Spleen (tissue), 11 donors: ENCODE measurements at regions not wholly inside any gene's neighbourhood (a gene's known extent, or its start where the extent isn't known, plus 50 kb on each side); places are given as distances from the start of the nearest gene placed in this dataset.

Source experiments
- DNase-seq: peaks from one replicate; pipeline ENCODE4 v3.0.0-alpha.2; 2020
- H3K27ac ChIP-seq, 8 donors: fragments of 200-600 bp; sonication (generic) in 7 of 8; 1 replicate in 4 of 8; 2 replicates in 4 of 8; pipeline versions ENCODE4 v1.5.0 to v1.8.0; 2016 to 2021; ENCODE audit warnings: inconsistent platforms in 4 of 8, mild to moderate bottlenecking in 4 of 8, moderate library complexity in 1 of 8
- H3K27me3 ChIP-seq, 7 donors: fragments of 200-600 bp; sonication (generic) in 6 of 7; replicated peaks in 1 of 7; 1 replicate in 4 of 7; 2 replicates in 3 of 7; pipeline versions ENCODE4 v1.5.0 to v1.8.0; 2016 to 2021; ENCODE audit warnings: inconsistent platforms in 3 of 7, mild to moderate bottlenecking in 1 of 7
- H3K36me3 ChIP-seq, 6 donors: fragments of 200-600 bp; sonication (generic) in 5 of 6; 1 replicate in 4 of 6; 2 replicates in 2 of 6; pipeline versions ENCODE4 v1.5.0 to v1.8.0; 2016 to 2021; ENCODE audit warnings: inconsistent platforms in 2 of 6
- H3K4me1 ChIP-seq, 6 donors: fragments of 200-600 bp; sonication (generic) in 5 of 6; 1 replicate in 3 of 6; 2 replicates in 3 of 6; pipeline versions ENCODE4 v1.5.0 to v1.8.0; 2016 to 2021; ENCODE audit warnings: inconsistent platforms in 3 of 6
- H3K4me3 ChIP-seq, 8 donors: fragments of 200-600 bp; sonication (generic) in 7 of 8; 1 replicate in 4 of 8; 2 replicates in 4 of 8; pipeline versions ENCODE4 v1.5.0 to v1.8.0; 2016 to 2021; ENCODE audit warnings: inconsistent platforms in 4 of 8, mild to moderate bottlenecking in 4 of 8, moderate library complexity in 2 of 8
- H3K9me3 ChIP-seq, 8 donors: fragments of 200-600 bp; sonication (generic) in 7 of 8; 1 replicate in 4 of 8; 2 replicates in 4 of 8; pipeline versions ENCODE4 v1.5.0 to v1.8.0; 2016 to 2021; ENCODE audit warnings: inconsistent platforms in 4 of 8
- POLR2A ChIP-seq, 3 donors: fragments of 450-650 bp; IDR thresholded peaks; one replicate each; pipeline ENCODE4 v1.5.1; 2017; ENCODE audit warnings: antibody characterized with exemption in 3 of 3, mild to moderate bottlenecking in 1 of 3
- POLR2AphosphoS5 ChIP-seq, 3 donors: sonication (generic); formaldehyde crosslinking; IDR thresholded peaks; one replicate each; pipeline ENCODE4 v1.5.1; 2017; ENCODE audit warnings: antibody characterized with exemption in 3 of 3
- WGBS, 5 donors: extraction: QIAGEN DNeasy Blood & Tissue Kit in 3 of 5; methylation state at CpG; one replicate each; pipeline versions ENCODE4 v1.1.5 to v1.1.7; 2013 to 2018; 5-methylcytosine and 5-hydroxymethylcytosine counted together
- intact Hi-C: fragments of 100-400 bp; cut with DNase I; formaldehyde crosslinking; loops from one replicate; pipeline ENCODE4 v1.15.0; 2023; ENCODE audit warnings: low total_unique reads
- TF ChIP-seq, protein P1 (sequence below), 11 experiments: fragments of 200-600 bp in 7 of 11; fragments of 450-650 bp in 4 of 11; sonication (generic) in 4 of 11; IDR thresholded peaks in 8 of 11; conservative IDR thresholded peaks in 3 of 11; 1 replicate in 7 of 11; 2 replicates in 4 of 11; pipeline versions ENCODE4 v1.4.0 to v1.8.0; 2016 to 2021; ENCODE audit warnings: antibody characterized with exemption in 11 of 11, inconsistent platforms in 4 of 11, mild to moderate bottlenecking in 1 of 11
- donor health status: healthy with polysubstance abuse.
- donor health status: DM: no; HTN: no; CAD: no; lungs with moderate emphysema.
- donor health status: DM: no; HTN: no; CAD: no.
- donor health status: Bipolar disorder and iron deficiency.
- donor health status: healthy.
- donor health status: DM: no; HTN: no; CAD: no.
- donor health status: DM: yes; HTN: yes; CAD: no.

DNA sequence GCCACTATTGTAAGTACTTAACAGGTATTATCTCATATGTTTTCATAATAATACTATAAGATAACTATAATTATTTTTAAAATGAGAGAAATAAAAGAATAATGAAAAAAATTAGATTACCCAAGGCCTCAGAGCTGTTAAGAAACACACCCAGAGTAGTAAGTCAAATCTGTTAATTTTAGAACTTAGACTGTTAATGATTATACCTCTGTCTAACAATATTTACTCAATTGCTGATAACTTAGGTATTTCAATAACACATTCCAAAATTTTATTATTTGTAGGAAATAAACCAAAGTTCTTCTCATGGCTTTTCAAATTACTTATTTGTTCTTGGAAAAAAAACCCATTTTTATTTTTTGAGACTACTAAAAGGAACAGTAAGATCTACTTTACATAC is 227.5 kb upstream of the KCNH7 start:
- Histone ChIP-seq H3K27ac (no peak overlapping the region), H3K36me3 (no peaks in the 10 kb centered on the region), H3K27me3 (no peaks in the 10 kb centered on the region), H3K4me3 (no peak overlapping the region), H3K9me3 (peaks cover 0 to 13% (median 0%) of the 10 kb centered on the region in 8 donors), H3K4me1 (no peaks in the 10 kb centered on the region)
- intact Hi-C loops: no loop called here
- DNase-seq: no peak
- TF ChIP-seq POLR2AphosphoS5 (IDR thresholded peaks at IDR 0.05): no peak
- no peak for TF ChIP-seq POLR2A (IDR thresholded peaks at IDR 0.05)
- TF ChIP-seq, protein P1, sequence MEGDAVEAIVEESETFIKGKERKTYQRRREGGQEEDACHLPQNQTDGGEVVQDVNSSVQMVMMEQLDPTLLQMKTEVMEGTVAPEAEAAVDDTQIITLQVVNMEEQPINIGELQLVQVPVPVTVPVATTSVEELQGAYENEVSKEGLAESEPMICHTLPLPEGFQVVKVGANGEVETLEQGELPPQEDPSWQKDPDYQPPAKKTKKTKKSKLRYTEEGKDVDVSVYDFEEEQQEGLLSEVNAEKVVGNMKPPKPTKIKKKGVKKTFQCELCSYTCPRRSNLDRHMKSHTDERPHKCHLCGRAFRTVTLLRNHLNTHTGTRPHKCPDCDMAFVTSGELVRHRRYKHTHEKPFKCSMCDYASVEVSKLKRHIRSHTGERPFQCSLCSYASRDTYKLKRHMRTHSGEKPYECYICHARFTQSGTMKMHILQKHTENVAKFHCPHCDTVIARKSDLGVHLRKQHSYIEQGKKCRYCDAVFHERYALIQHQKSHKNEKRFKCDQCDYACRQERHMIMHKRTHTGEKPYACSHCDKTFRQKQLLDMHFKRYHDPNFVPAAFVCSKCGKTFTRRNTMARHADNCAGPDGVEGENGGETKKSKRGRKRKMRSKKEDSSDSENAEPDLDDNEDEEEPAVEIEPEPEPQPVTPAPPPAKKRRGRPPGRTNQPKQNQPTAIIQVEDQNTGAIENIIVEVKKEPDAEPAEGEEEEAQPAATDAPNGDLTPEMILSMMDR (IDR thresholded peaks at IDR 0.05 in 8 of 11, conservative IDR thresholded peaks at IDR 0.05 in 3 of 11): no peak

DNA sequence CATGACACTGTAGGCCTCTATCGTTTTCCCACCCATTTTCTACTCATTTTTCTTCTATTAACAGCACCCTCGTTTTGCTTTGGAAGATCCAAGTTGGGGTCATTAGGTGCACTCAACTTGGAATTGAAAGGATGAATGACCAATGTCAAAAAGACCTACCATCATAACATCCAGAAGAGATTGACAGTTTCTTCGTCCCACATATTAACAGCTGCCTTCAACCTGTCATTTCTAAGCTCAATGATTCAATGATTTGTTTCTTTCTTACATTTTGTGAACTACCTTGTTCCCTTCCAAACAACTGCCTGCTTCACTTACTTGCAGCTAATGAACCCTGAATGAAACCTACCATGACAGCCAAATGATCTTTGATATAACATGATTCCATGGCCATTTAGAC is 224.0 kb upstream of the KCNH7 start:
- Histone ChIP-seq H3K4me3 (no peak overlapping the region), H3K9me3 (peaks cover 0 to 8% (median 0%) of the 10 kb centered on the region in 8 donors), H3K27ac (no peak overlapping the region), H3K27me3 (no peaks in the 10 kb centered on the region), H3K4me1 (no peaks in the 10 kb centered on the region), H3K36me3 (no peaks in the 10 kb centered on the region)
- DNase-seq: no peak
- TF ChIP-seq, protein P1 (IDR thresholded peaks at IDR 0.05 in 8 of 11, conservative IDR thresholded peaks at IDR 0.05 in 3 of 11): no peak
- no peak for TF ChIP-seq POLR2A (IDR thresholded peaks at IDR 0.05)
- TF ChIP-seq POLR2AphosphoS5 (IDR thresholded peaks at IDR 0.05): no peak
- intact Hi-C loops: no loop called here
- WGBS, 5 donors: 59 to 79% (median 71%) methylated on average over 3 of the region's 3 CpGs

DNA sequence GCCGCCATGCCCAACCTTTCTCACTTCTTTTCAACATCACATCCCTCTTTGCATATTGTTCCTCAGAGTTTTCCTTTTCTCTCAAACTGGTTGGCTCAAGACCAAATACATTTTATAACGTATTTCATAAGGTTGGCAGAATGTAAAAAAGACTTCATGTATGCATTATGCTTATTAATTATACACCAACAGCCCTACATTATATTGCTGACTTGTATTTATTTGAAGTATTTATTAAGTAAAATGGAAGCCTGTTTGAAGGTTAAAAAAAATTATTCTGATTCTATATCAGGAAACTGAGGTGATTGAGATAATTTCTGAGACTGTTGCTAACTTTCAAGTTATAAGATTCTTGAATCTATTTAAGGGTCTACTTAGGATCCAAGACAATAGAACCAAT is 208.0 kb upstream of the KCNH7 start:
- no peak overlapping the region for H3K4me3 ChIP-seq
- intact Hi-C loops: no loop called here
- WGBS, 5 donors: 76 to 87% (median 80%) methylated on average over 2 of the region's 2 CpGs
- H3K36me3 ChIP-seq: no peaks in the 10 kb centered on the region
- DNase-seq: no peak
- H3K27me3 ChIP-seq: no peaks in the 10 kb centered on the region
- no peaks in the 10 kb centered on the region for H3K4me1 ChIP-seq
- H3K27ac ChIP-seq: no peak overlapping the region
- no peak for TF ChIP-seq POLR2AphosphoS5 (IDR thresholded peaks at IDR 0.05)
- TF ChIP-seq, protein P1 (IDR thresholded peaks at IDR 0.05 in 8 of 11, conservative IDR thresholded peaks at IDR 0.05 in 3 of 11): no peak
- no peak for TF ChIP-seq POLR2A (IDR thresholded peaks at IDR 0.05)
- no peaks in the 10 kb centered on the region for H3K9me3 ChIP-seq

DNA sequence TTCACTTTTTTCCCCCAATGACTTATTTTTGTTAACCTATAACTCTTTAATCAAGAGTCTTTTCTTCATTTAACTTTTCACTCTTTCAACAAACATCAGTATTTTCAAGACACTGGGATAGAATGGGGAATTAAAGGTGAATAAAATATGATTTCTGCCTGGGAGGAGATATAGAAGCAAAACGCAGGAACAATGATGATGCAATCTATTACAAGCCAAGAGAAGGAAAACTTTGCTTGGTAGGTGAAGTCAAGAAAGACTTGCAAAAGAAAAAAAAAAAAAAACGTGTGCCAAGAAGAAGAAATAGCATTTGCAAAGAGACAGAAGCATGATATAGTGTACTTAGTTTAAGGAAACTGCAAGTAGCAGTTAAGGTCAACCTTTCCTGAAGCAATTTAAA is 207.3 kb upstream of the KCNH7 start:
- WGBS, 5 donors: 23 to 38% (median 34%) methylated on average over 2 of the region's 2 CpGs
- Histone ChIP-seq H3K36me3 (no peaks in the 10 kb centered on the region), H3K4me3 (no peak overlapping the region), H3K4me1 (no peaks in the 10 kb centered on the region), H3K9me3 (no peaks in the 10 kb centered on the region), H3K27ac (no peak overlapping the region), H3K27me3 (no peaks in the 10 kb centered on the region)
- DNase-seq: no peak
- intact Hi-C loops: no loop called here
- TF ChIP-seq POLR2A (IDR thresholded peaks at IDR 0.05) (no peak), POLR2AphosphoS5 (IDR thresholded peaks at IDR 0.05) (no peak)
- TF ChIP-seq, protein P1 (IDR thresholded peaks at IDR 0.05 in 8 of 11, conservative IDR thresholded peaks at IDR 0.05 in 3 of 11): no peak
